Spleen (tissue), 11 donors: ENCODE measurements at regions not wholly inside any gene's neighbourhood (a gene's known extent, or its start where the extent isn't known, plus 50 kb on each side); places are given as distances from the start of the nearest gene placed in this dataset.

ENCODE experiments used
- DNase-seq: peaks from one replicate; pipeline ENCODE4 v3.0.0-alpha.2; 2020
- H3K27ac ChIP-seq, 8 donors: fragments of 200-600 bp; sonication (generic) in 7 of 8; 1 replicate in 4 of 8; 2 replicates in 4 of 8; pipeline versions ENCODE4 v1.5.0 to v1.8.0; 2016 to 2021; ENCODE audit warnings: inconsistent platforms in 4 of 8, mild to moderate bottlenecking in 4 of 8, moderate library complexity in 1 of 8
- H3K27me3 ChIP-seq, 7 donors: fragments of 200-600 bp; sonication (generic) in 6 of 7; replicated peaks in 1 of 7; 1 replicate in 4 of 7; 2 replicates in 3 of 7; pipeline versions ENCODE4 v1.5.0 to v1.8.0; 2016 to 2021; ENCODE audit warnings: inconsistent platforms in 3 of 7, mild to moderate bottlenecking in 1 of 7
- H3K36me3 ChIP-seq, 6 donors: fragments of 200-600 bp; sonication (generic) in 5 of 6; 1 replicate in 4 of 6; 2 replicates in 2 of 6; pipeline versions ENCODE4 v1.5.0 to v1.8.0; 2016 to 2021; ENCODE audit warnings: inconsistent platforms in 2 of 6
- H3K4me1 ChIP-seq, 6 donors: fragments of 200-600 bp; sonication (generic) in 5 of 6; 1 replicate in 3 of 6; 2 replicates in 3 of 6; pipeline versions ENCODE4 v1.5.0 to v1.8.0; 2016 to 2021; ENCODE audit warnings: inconsistent platforms in 3 of 6
- H3K4me3 ChIP-seq, 8 donors: fragments of 200-600 bp; sonication (generic) in 7 of 8; 1 replicate in 4 of 8; 2 replicates in 4 of 8; pipeline versions ENCODE4 v1.5.0 to v1.8.0; 2016 to 2021; ENCODE audit warnings: inconsistent platforms in 4 of 8, mild to moderate bottlenecking in 4 of 8, moderate library complexity in 2 of 8
- H3K9me3 ChIP-seq, 8 donors: fragments of 200-600 bp; sonication (generic) in 7 of 8; 1 replicate in 4 of 8; 2 replicates in 4 of 8; pipeline versions ENCODE4 v1.5.0 to v1.8.0; 2016 to 2021; ENCODE audit warnings: inconsistent platforms in 4 of 8
- CTCF ChIP-seq, 11 experiments: fragments of 200-600 bp in 7 of 11; fragments of 450-650 bp in 4 of 11; sonication (generic) in 4 of 11; IDR thresholded peaks in 8 of 11; conservative IDR thresholded peaks in 3 of 11; 1 replicate in 7 of 11; 2 replicates in 4 of 11; pipeline versions ENCODE4 v1.4.0 to v1.8.0; 2016 to 2021; ENCODE audit warnings: antibody characterized with exemption in 11 of 11, inconsistent platforms in 4 of 11, mild to moderate bottlenecking in 1 of 11
- POLR2A ChIP-seq, 3 donors: fragments of 450-650 bp; IDR thresholded peaks; one replicate each; pipeline ENCODE4 v1.5.1; 2017; ENCODE audit warnings: antibody characterized with exemption in 3 of 3, mild to moderate bottlenecking in 1 of 3
- POLR2AphosphoS5 ChIP-seq, 3 donors: sonication (generic); formaldehyde crosslinking; IDR thresholded peaks; one replicate each; pipeline ENCODE4 v1.5.1; 2017; ENCODE audit warnings: antibody characterized with exemption in 3 of 3
- WGBS, 5 donors: extraction: QIAGEN DNeasy Blood & Tissue Kit in 3 of 5; methylation state at CpG; one replicate each; pipeline versions ENCODE4 v1.1.5 to v1.1.7; 2013 to 2018; 5-methylcytosine and 5-hydroxymethylcytosine counted together
- intact Hi-C: fragments of 100-400 bp; cut with DNase I; formaldehyde crosslinking; loops from one replicate; pipeline ENCODE4 v1.15.0; 2023; ENCODE audit warnings: low total_unique reads
- donor health status: healthy with polysubstance abuse.
- donor health status: DM: no; HTN: no; CAD: no; lungs with moderate emphysema.
- donor health status: DM: no; HTN: no; CAD: no.
- donor health status: Bipolar disorder and iron deficiency.
- donor health status: healthy.
- donor health status: DM: no; HTN: no; CAD: no.
- donor health status: DM: yes; HTN: yes; CAD: no.

GRCh38 chr18:51664236-51664635, 466.8 kb upstream of the MEX3C start:
- no peaks in the 10 kb centered on the region for H3K4me1 ChIP-seq
- TF ChIP-seq POLR2A (IDR thresholded peaks at IDR 0.05) (no peak), POLR2AphosphoS5 (IDR thresholded peaks at IDR 0.05) (no peak), CTCF (IDR thresholded peaks at IDR 0.05 in 8 of 11, conservative IDR thresholded peaks at IDR 0.05 in 3 of 11) (no peak)
- no peak for DNase-seq
- no peak overlapping the region for H3K4me3 ChIP-seq
- 84 to 92% (median 87%) methylated on average over 3 of the region's 3 CpGs for WGBS, 5 donors
- no peaks in the 10 kb centered on the region for H3K36me3 ChIP-seq
- intact Hi-C loops = no loop called here
- peaks cover 0 to 51% (median 0%) of the 10 kb centered on the region in 7 donors for H3K27me3 ChIP-seq
- no peak overlapping the region for H3K27ac ChIP-seq
- no peaks in the 10 kb centered on the region for H3K9me3 ChIP-seq

GRCh38 chr18:51666763-51667191, 469.3 kb upstream of the MEX3C start:
- no peak for DNase-seq
- Histone ChIP-seq H3K9me3 (no peaks in the 10 kb centered on the region), H3K27ac (no peak overlapping the region), H3K27me3 (peaks cover 0 to 43% (median 0%) of the 10 kb centered on the region in 7 donors), H3K4me3 (no peak overlapping the region), H3K4me1 (no peaks in the 10 kb centered on the region), H3K36me3 (no peaks in the 10 kb centered on the region)
- 53 to 59% (median 57%) methylated on average over 5 to 7 of the region's 7 CpGs for WGBS, 5 donors
- intact Hi-C loops = no loop called here
- no peak for TF ChIP-seq POLR2A (IDR thresholded peaks at IDR 0.05)
- no peak for TF ChIP-seq CTCF (IDR thresholded peaks at IDR 0.05 in 8 of 11, conservative IDR thresholded peaks at IDR 0.05 in 3 of 11)

DNA sequence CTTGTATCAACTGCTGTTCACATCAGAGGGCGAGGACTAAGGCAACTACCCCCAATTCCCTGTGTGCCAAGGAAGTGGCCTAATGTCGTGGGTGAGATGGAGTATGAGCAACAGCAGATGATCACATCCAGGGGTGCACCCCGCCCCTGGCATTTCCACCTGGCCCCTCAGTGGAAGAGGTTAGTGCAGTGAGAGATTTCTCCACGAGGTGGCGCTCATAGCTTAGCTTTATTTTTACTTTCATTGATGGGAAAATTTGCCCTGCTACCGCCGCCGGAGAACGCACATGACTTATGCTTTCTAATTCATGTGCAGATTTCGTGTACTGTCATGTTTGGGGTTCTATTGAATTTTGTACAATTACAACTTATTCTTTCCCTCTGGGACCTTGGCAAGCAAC, 470.6 kb upstream of the MEX3C start:
- DNase-seq = no peak
- Histone ChIP-seq H3K27me3 (peaks cover 0 to 43% (median 0%) of the 10 kb centered on the region in 7 donors), H3K9me3 (no peaks in the 10 kb centered on the region), H3K27ac (no peak overlapping the region), H3K36me3 (no peaks in the 10 kb centered on the region), H3K4me1 (no peaks in the 10 kb centered on the region), H3K4me3 (no peak overlapping the region)
- 6 to 11% (median 9%) methylated on average over 10 of the region's 10 CpGs for WGBS, 5 donors
- peak; percentile 32 to 79 (median 62) for TF ChIP-seq CTCF (IDR thresholded peaks at IDR 0.05 in 8 of 11, conservative IDR thresholded peaks at IDR 0.05 in 3 of 11)
- no peak for TF ChIP-seq POLR2AphosphoS5 (IDR thresholded peaks at IDR 0.05)
- TF ChIP-seq POLR2A (IDR thresholded peaks at IDR 0.05) = no peak
- intact Hi-C loops = no loop called here

DNA sequence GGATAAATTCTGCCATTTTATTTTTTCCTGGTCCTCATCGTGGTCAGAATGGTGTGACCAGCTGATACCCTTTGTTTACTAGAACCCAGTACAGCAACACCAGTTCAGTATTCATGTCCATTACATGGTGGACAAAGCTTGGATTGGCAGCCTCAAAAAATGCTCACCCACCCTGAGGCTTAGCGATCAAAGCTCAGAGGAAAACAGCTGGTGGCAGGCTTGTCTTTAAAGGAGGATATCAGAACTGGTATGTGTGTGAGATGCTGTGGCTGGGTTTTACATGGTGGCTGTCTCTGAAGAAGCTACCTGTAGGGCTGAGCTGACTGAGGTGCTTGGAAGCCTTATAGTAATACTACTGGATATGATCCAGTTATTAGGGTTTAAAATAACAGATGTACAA, 471.1 kb upstream of the MEX3C start:
- no peak for TF ChIP-seq POLR2A (IDR thresholded peaks at IDR 0.05)
- TF ChIP-seq CTCF (IDR thresholded peaks at IDR 0.05 in 8 of 11, conservative IDR thresholded peaks at IDR 0.05 in 3 of 11) = no peak
- no peak for TF ChIP-seq POLR2AphosphoS5 (IDR thresholded peaks at IDR 0.05)
- H3K27me3 ChIP-seq = peaks cover 0 to 43% (median 0%) of the 10 kb centered on the region in 7 donors
- H3K27ac ChIP-seq = no peak overlapping the region
- H3K9me3 ChIP-seq = no peaks in the 10 kb centered on the region
- DNase-seq = no peak
- intact Hi-C loops = no loop called here
- 54 to 65% (median 58%) methylated on average over 2 of the region's 2 CpGs for WGBS, 5 donors
- H3K4me1 ChIP-seq = no peaks in the 10 kb centered on the region
- no peaks in the 10 kb centered on the region for H3K36me3 ChIP-seq
- no peak overlapping the region for H3K4me3 ChIP-seq
